Astrocyte of the cerebellum (primary cell): ENCODE measurements at regions not wholly inside any gene's neighbourhood (a gene's known extent, or its start where the extent isn't known, plus 50 kb on each side); places are given as distances from the start of the nearest gene placed in this dataset.

Experiments used
- DNase-seq: peaks from one replicate; pipeline ENCODE4 v3.0.0-alpha.2; 2011; ENCODE audit warnings: low read depth
- H3K4me3 ChIP-seq: 2 replicates; pipeline ENCODE4 v1.5.1; 2011; ENCODE audit warnings: mild to moderate bottlenecking, low read depth, low read length, moderate library complexity
- CTCF ChIP-seq: IDR thresholded peaks from 2 replicates; pipeline ENCODE4 v1.5.1; 2012; ENCODE audit warnings: low read length, low read depth, moderate library complexity, mild to moderate bottlenecking; ENCODE audit errors: missing control alignments
- in situ Hi-C: cut with HindIII; loops from 2 replicates; pipeline ENCODE4 v1.10.0; 2017; ENCODE audit warnings: low sequenced_read_pairs

- no peak for TF ChIP-seq CTCF
- in situ Hi-C loops: no loop called here
- H3K4me3 ChIP-seq: no peak overlapping the region
- no peak for DNase-seq
Measured at GRCh38 chr2:236820763-236821344, 251.2 kb downstream of the ACKR3 start.

- no peak for DNase-seq
- no peak overlapping the region for H3K4me3 ChIP-seq
- no peak for TF ChIP-seq CTCF
- in situ Hi-C loops: no loop called here
Measured at GRCh38 chr2:236823041-236823629, 253.5 kb downstream of the ACKR3 start.

GRCh38 chr2:236823963-236824362, 254.3 kb downstream of the ACKR3 start:
- no peak for DNase-seq
- TF ChIP-seq CTCF: no peak
- no peak overlapping the region for H3K4me3 ChIP-seq
- in situ Hi-C loops: no loop called here

GRCh38 chr2:236824836-236825235, 255.2 kb downstream of the ACKR3 start:
- no peak for DNase-seq
- H3K4me3 ChIP-seq: no peak overlapping the region
- no peak for TF ChIP-seq CTCF
- in situ Hi-C loops: no loop called here

GRCh38 chr2:236825989-236826510, 256.4 kb downstream of the ACKR3 start:
- H3K4me3 ChIP-seq: no peak overlapping the region
- no peak for TF ChIP-seq CTCF
- no peak for DNase-seq
- in situ Hi-C loops: no loop called here

GRCh38 chr2:236826606-236827156, 257.1 kb downstream of the ACKR3 start:
- in situ Hi-C loops: no loop called here
- no peak for TF ChIP-seq CTCF
- no peak overlapping the region for H3K4me3 ChIP-seq
- no peak for DNase-seq
